ENCODE measurements at regions not wholly inside any gene's neighbourhood (a gene's known extent, or its start where the extent isn't known, plus 50 kb on each side); places are given as distances from the start of the nearest gene placed in this dataset.

GRCh38 chr6:19269341-19269898 is 567.8 kb upstream of the ID4 start:
- TF ChIP-seq CTCF (IDR thresholded peaks at IDR 0.05; ENCODE audit: low read length): no peak
- no peak for TF ChIP-seq EZH2 (IDR thresholded peaks at IDR 0.05; ENCODE audit: borderline replicate concordance, low read length)

Data from OCI-LY1 (cell line).